Activated CD4-positive, alpha-beta T cell treated with anti-CD3 and anti-CD28 coated beads, Interleukin-2, amount 10 ng/mL, durations not matched to agents 7 days and 5 days (primary cell): ENCODE measurements at regions not wholly inside any gene's neighbourhood (a gene's known extent, or its start where the extent isn't known, plus 50 kb on each side); places are given as distances from the start of the nearest gene placed in this dataset.

Experiments used
- CTCF ChIA-PET: fragments of 350-600 bp; sonication (Branson Sonifier 250); formaldehyde crosslinking; loops from one replicate; lab custom pipeline; 2021; ENCODE audit warnings: antibody characterized with exemption; lab: Charles Lee
- POLR2A ChIA-PET: fragments of 350-600 bp; sonication (Branson Sonifier 250); formaldehyde crosslinking; loops from one replicate; lab custom pipeline; 2021; ENCODE audit warnings: antibody characterized with exemption; lab: Charles Lee
- DNase-seq: peaks from one replicate; pipeline ENCODE4 v3.0.0-alpha.2; 2020
- H3K27ac Mint-ChIP-seq: one replicate; pipeline ENCODE4 v1.8.0; 2021; ENCODE audit warnings: mild to moderate bottlenecking, moderate library complexity, mixed read lengths
- H3K27me3 Mint-ChIP-seq: one replicate; pipeline ENCODE4 v1.8.0; 2021; ENCODE audit warnings: mixed read lengths
- H3K36me3 Mint-ChIP-seq: one replicate; pipeline ENCODE4 v1.8.0; 2021; ENCODE audit warnings: low read depth, mixed read lengths
- H3K4me1 Mint-ChIP-seq: one replicate; pipeline ENCODE4 v1.8.0; 2021; ENCODE audit warnings: mixed read lengths
- H3K4me3 Mint-ChIP-seq: one replicate; pipeline ENCODE4 v1.8.0; 2021; ENCODE audit warnings: mild to moderate bottlenecking, moderate library complexity, mixed read lengths
- H3K9me3 Mint-ChIP-seq: one replicate; pipeline ENCODE4 v1.8.0; 2021; ENCODE audit warnings: mixed read lengths

GRCh38 chr5:126301056-126301455, 122.2 kb upstream of the GRAMD2B start:
- POLR2A ChIA-PET = no interaction called here
- Mint-ChIP-seq H3K36me3 (no peaks in the 10 kb centered on the region), H3K4me1 (no peaks in the 10 kb centered on the region), H3K9me3 (peaks cover 3% of the 10 kb centered on the region), H3K27ac (no peak overlapping the region), H3K27me3 (peaks cover 1% of the 10 kb centered on the region), H3K4me3 (no peak overlapping the region)
- CTCF ChIA-PET = no interaction called here
- no peak for DNase-seq

DNA sequence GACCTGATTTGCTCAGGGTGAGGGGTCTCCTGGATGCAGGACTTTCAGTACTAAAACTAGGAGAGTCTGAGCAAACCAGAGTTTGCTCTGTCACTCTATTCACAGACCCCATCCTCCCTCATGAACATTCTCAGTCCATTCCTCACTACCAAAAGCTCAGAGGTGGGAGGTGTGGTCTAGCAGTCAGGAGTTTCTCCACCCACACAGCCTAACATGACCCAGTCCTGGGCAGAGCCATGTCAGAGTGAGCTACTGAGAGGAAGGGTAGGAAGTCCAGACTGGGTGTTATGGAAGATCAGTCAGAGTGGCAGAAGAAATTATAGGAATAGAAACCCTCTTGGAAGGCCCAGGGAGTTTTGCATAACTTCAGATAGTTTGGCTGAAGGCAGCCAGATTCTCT, 113.3 kb upstream of the GRAMD2B start:
- no peaks in the 10 kb centered on the region for H3K4me1 Mint-ChIP-seq
- H3K9me3 Mint-ChIP-seq = no peaks in the 10 kb centered on the region
- H3K36me3 Mint-ChIP-seq = no peaks in the 10 kb centered on the region
- H3K4me3 Mint-ChIP-seq = no peak overlapping the region
- no peak for DNase-seq
- ChIA-PET CTCF (no interaction called here), POLR2A (no interaction called here)
- no peak overlapping the region for H3K27ac Mint-ChIP-seq
- H3K27me3 Mint-ChIP-seq = peaks cover 8% of the 10 kb centered on the region

GRCh38 chr5:126311766-126312165, 111.4 kb upstream of the GRAMD2B start:
- Mint-ChIP-seq H3K36me3 (no peaks in the 10 kb centered on the region), H3K27ac (no peak overlapping the region), H3K9me3 (no peaks in the 10 kb centered on the region), H3K4me1 (no peaks in the 10 kb centered on the region), H3K4me3 (no peak overlapping the region), H3K27me3 (peaks cover 9% of the 10 kb centered on the region)
- POLR2A ChIA-PET = no interaction called here
- CTCF ChIA-PET = no interaction called here
- no peak for DNase-seq

DNA sequence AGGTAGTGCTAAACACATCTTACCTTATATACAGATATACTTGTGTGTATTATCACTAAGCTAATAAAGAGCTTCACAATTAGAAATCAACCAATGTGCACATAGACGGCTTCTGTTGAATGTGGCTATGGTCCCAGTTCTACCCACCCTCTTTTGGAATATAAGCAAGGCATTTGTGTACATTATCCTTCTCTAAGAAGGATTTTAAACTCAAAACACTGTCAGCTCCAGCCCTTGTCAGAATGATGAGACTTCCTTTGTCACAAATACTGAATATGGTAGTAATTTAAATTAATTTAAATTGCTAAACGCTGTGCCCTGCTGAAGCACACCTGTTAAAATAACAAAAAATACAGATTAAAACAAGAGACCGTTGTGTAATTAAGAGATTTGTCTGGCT, 107.9 kb upstream of the GRAMD2B start:
- H3K27ac Mint-ChIP-seq = no peak overlapping the region
- POLR2A ChIA-PET = no interaction called here
- H3K36me3 Mint-ChIP-seq = no peaks in the 10 kb centered on the region
- no peaks in the 10 kb centered on the region for H3K4me1 Mint-ChIP-seq
- CTCF ChIA-PET = interaction anchor here (0.6 to 0.8 kb wide), 2 partner anchors 22 to 1737 kb away, joined by 3 read pairs; no protein-coding TSS in a partner anchor
- H3K9me3 Mint-ChIP-seq = no peaks in the 10 kb centered on the region
- peaks cover 12% of the 10 kb centered on the region for H3K27me3 Mint-ChIP-seq
- H3K4me3 Mint-ChIP-seq = no peak overlapping the region
- no peak for DNase-seq

DNA sequence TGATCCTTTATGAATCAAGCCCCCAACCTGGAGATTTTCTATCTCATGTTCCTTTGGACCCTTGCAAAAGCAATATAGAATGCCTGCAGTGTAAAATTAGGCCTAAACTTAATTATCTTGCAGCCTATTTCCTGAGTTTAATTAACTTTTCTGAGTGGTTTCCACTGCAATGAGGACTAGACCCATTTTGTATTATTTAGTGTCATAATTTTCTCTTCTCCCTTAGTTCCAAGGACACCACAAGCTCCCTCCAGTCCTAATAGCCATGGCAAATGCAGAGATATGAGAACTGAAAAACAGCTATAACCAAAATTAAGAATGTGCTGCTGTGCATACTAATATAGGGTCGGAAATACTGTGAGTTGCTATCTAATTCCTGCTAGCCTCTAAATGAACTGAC, 90.9 kb upstream of the GRAMD2B start:
- no peak overlapping the region for H3K4me3 Mint-ChIP-seq
- CTCF ChIA-PET = no interaction called here

GRCh38 chr5:126334760-126335159, 88.4 kb upstream of the GRAMD2B start:
- no peak overlapping the region for H3K27ac Mint-ChIP-seq
- no peaks in the 10 kb centered on the region for H3K9me3 Mint-ChIP-seq
- no peak for DNase-seq
- H3K27me3 Mint-ChIP-seq = no peaks in the 10 kb centered on the region
- no peaks in the 10 kb centered on the region for H3K4me1 Mint-ChIP-seq
- POLR2A ChIA-PET = no interaction called here
- H3K36me3 Mint-ChIP-seq = no peaks in the 10 kb centered on the region
- H3K4me3 Mint-ChIP-seq = no peak overlapping the region
- CTCF ChIA-PET = interaction anchor here (0.7 to 1.2 kb wide), 2 partner anchors 165 to 184 kb away, joined by 3 read pairs; no protein-coding TSS in a partner anchor

More for the DNA sequence above, 90.9 kb upstream of the GRAMD2B start:
- DNase-seq = no peak
- POLR2A ChIA-PET = no interaction called here
- Mint-ChIP-seq H3K27me3 (no peaks in the 10 kb centered on the region), H3K27ac (no peak overlapping the region), H3K4me1 (no peaks in the 10 kb centered on the region), H3K36me3 (no peaks in the 10 kb centered on the region), H3K9me3 (no peaks in the 10 kb centered on the region)

- no peak for DNase-seq
- H3K9me3 Mint-ChIP-seq = no peaks in the 10 kb centered on the region
- POLR2A ChIA-PET = no interaction called here
- no peaks in the 10 kb centered on the region for H3K36me3 Mint-ChIP-seq
- no peak overlapping the region for H3K4me3 Mint-ChIP-seq
- no peaks in the 10 kb centered on the region for H3K4me1 Mint-ChIP-seq
- CTCF ChIA-PET = no interaction called here
- H3K27me3 Mint-ChIP-seq = no peaks in the 10 kb centered on the region
- H3K27ac Mint-ChIP-seq = no peak overlapping the region
Measured at GRCh38 chr5:126335886-126336285, 87.3 kb upstream of the GRAMD2B start.

- Mint-ChIP-seq H3K36me3 (no peaks in the 10 kb centered on the region), H3K27me3 (peaks cover 5% of the 10 kb centered on the region), H3K4me3 (no peak overlapping the region), H3K4me1 (no peaks in the 10 kb centered on the region), H3K9me3 (no peaks in the 10 kb centered on the region), H3K27ac (no peak overlapping the region)
- no peak for DNase-seq
- ChIA-PET POLR2A (no interaction called here), CTCF (interaction anchor here (0.6 to 2.2 kb wide), 8 partner anchors 10 to 241 kb away, joined by 3 to 8 read pairs (median 3); no protein-coding TSS in a partner anchor)
Measured at GRCh38 chr5:126338635-126339034, 84.6 kb upstream of the GRAMD2B start.

DNA sequence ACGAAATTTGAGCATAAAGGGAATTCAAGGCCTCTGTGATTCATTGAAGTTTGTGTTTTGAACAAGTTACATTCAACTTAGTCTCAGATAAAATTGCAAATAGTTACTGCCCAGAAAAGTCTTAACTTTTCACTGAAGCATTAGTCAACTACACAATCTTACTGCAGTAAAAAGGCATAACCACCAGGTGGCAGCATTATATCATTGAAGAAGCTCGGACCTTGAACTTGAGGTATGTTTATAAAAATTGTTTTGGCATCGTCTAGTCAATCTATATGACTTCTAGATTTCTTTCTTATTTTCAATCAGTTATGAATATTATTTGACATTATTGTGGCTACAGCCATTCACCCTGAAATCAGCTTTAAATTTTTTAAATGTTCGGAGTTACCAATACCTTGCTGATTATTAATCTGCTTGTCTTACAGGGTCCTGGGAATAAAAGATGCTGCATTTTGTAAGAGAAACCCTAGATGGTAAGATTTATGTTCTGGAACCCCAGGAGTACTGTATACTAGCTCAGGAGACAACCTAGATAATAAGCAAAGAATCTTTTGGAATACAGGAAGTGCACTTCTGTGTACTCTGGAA, 83.9 kb upstream of the GRAMD2B start:
- Mint-ChIP-seq H3K4me1 (no peaks in the 10 kb centered on the region), H3K27ac (no peak overlapping the region), H3K4me3 (no peak overlapping the region), H3K9me3 (no peaks in the 10 kb centered on the region), H3K36me3 (no peaks in the 10 kb centered on the region), H3K27me3 (peaks cover 5% of the 10 kb centered on the region)
- ChIA-PET POLR2A (no interaction called here), CTCF (interaction anchor here (0.8 to 2.2 kb wide), 5 partner anchors 10 to 196 kb away, joined by 3 to 8 read pairs (median 3); no protein-coding TSS in a partner anchor)
- DNase-seq = peak; percentile 75

DNA sequence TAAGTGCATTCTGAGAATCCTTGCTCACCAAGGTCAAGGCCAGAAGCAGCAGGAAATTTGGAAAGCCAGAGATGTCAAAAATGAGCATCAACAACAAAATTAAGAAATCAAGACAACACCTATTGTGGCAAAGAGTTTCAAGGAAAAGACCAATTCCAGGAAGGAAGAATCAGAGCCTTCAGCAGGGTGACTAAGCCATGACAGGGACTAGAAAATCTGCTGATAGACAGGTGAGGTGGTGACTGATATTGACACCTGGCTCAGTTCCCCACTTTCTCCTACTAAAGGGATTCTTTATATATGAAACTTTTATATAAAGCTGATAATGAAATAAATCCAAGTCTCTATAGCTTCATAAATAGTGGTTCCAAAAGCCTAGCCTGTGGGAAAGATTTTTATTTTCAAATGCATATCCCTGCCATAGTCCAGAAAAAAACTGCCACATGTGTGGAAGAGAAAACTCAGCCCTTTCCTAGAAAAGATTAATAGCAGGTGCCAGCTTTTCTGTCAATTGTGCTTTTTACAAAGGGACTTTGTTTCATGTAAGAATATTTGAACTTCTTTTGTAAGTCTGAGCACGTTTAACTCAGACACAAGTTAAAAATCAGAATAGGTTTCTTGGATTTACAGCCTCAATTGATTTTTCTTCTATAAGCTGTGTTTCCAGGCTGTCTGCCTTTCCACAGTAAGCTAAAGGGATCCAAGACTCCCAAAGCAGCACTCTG, 81.1 kb upstream of the GRAMD2B start:
- DNase-seq = no peak
- ChIA-PET POLR2A (no interaction called here), CTCF (interaction anchor here (1.2 to 1.8 kb wide), 3 partner anchors 17 to 202 kb away, joined by 4 to 5 read pairs (median 4); no protein-coding TSS in a partner anchor)
- Mint-ChIP-seq H3K27me3 (peaks cover 16% of the 10 kb centered on the region), H3K4me3 (no peak overlapping the region), H3K4me1 (no peaks in the 10 kb centered on the region), H3K27ac (no peak overlapping the region), H3K9me3 (no peaks in the 10 kb centered on the region), H3K36me3 (no peaks in the 10 kb centered on the region)

- no peak overlapping the region for H3K4me3 Mint-ChIP-seq
- H3K4me1 Mint-ChIP-seq = peaks cover 2% of the 10 kb centered on the region
- POLR2A ChIA-PET = interaction anchor here (0.6 kb wide), 1 partner anchor 19 kb away, joined by 3 read pairs; no protein-coding TSS in a partner anchor
- DNase-seq = no peak
- CTCF ChIA-PET = interaction anchor here (1.2 to 1.9 kb wide), 4 partner anchors 10 to 218 kb away, joined by 5 to 10 read pairs (median 6); no protein-coding TSS in a partner anchor
- H3K27ac Mint-ChIP-seq = no peak overlapping the region
- H3K27me3 Mint-ChIP-seq = peaks cover 26% of the 10 kb centered on the region
- no peaks in the 10 kb centered on the region for H3K36me3 Mint-ChIP-seq
- H3K9me3 Mint-ChIP-seq = no peaks in the 10 kb centered on the region
Measured at GRCh38 chr5:126348855-126349635, 74.2 kb upstream of the GRAMD2B start.

DNA sequence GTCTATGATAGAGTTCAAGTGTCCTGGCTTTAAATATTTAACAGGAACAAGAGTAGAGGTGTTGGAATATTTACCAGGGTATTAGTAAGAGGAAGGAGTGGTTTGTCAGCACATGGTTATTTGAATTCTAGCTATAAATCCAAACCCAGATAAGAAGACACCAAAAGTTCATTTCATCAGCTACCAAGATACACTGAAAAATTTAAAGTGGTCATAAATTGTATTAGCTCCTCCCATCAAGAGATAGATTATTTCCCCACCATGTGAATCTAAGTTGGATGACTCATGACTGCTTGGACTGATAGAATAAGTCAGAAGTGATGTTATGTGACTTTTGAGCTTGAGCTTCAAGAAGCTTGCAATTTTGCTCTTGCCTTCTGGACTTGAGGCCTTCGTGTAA, 72.1 kb upstream of the GRAMD2B start:
- no peak overlapping the region for H3K4me3 Mint-ChIP-seq
- no peaks in the 10 kb centered on the region for H3K9me3 Mint-ChIP-seq
- POLR2A ChIA-PET = no interaction called here

More for the DNA sequence above, 72.1 kb upstream of the GRAMD2B start:
- Mint-ChIP-seq H3K27ac (no peak overlapping the region), H3K36me3 (no peaks in the 10 kb centered on the region), H3K27me3 (peaks cover 15% of the 10 kb centered on the region), H3K4me1 (peaks cover 14% of the 10 kb centered on the region)
- CTCF ChIA-PET = interaction anchor here (0.7 to 1.2 kb wide), 4 partner anchors 13 to 193 kb away, joined by 3 to 4 read pairs (median 4); no protein-coding TSS in a partner anchor
- DNase-seq = no peak
